T-helper 22 cell (primary cell): ENCODE measurements at regions not wholly inside any gene's neighbourhood (a gene's known extent, or its start where the extent isn't known, plus 50 kb on each side); places are given as distances from the start of the nearest gene placed in this dataset.

Experiments
- DNase-seq: peaks from one replicate; pipeline ENCODE4 v3.0.0-alpha.2; 2020; ENCODE audit warnings: low read depth

GRCh38 chr21:15531986-15532385, 197.8 kb upstream of the USP25 start:
- no peak for DNase-seq

GRCh38 chr21:15533618-15534017, 196.2 kb upstream of the USP25 start:
- DNase-seq: no peak

- DNase-seq: no peak
These were observed 195.3 kb upstream of the USP25 start for GRCh38 chr21:15534450-15534886.

GRCh38 chr21:15539376-15539775, 190.4 kb upstream of the USP25 start:
- no peak for DNase-seq

GRCh38 chr21:15543473-15543872, 186.3 kb upstream of the USP25 start:
- DNase-seq: no peak

- no peak for DNase-seq
These were observed 180.1 kb upstream of the USP25 start for GRCh38 chr21:15549671-15550070.

- DNase-seq: no peak
These were observed 176.8 kb upstream of the USP25 start for GRCh38 chr21:15552914-15553494.

GRCh38 chr21:15557925-15558324, 171.9 kb upstream of the USP25 start:
- no peak for DNase-seq

GRCh38 chr21:15558884-15559283, 170.9 kb upstream of the USP25 start:
- DNase-seq: no peak

- DNase-seq: no peak
These were observed 170.1 kb upstream of the USP25 start for GRCh38 chr21:15559660-15560059.

- DNase-seq: no peak
These were observed 169.3 kb upstream of the USP25 start for GRCh38 chr21:15560383-15561056.

GRCh38 chr21:15562748-15563147, 167.0 kb upstream of the USP25 start:
- no peak for DNase-seq

GRCh38 chr21:15564907-15565306, 164.9 kb upstream of the USP25 start:
- DNase-seq: no peak

- no peak for DNase-seq
These were observed 163.1 kb upstream of the USP25 start for GRCh38 chr21:15566703-15567102.

- DNase-seq: no peak
These were observed 162.6 kb upstream of the USP25 start for GRCh38 chr21:15567191-15567590.

GRCh38 chr21:15568516-15568915, 161.3 kb upstream of the USP25 start:
- DNase-seq: no peak

- DNase-seq: no peak
These were observed 142.9 kb upstream of the USP25 start for GRCh38 chr21:15586752-15587427.

- DNase-seq: no peak
These were observed 137.4 kb upstream of the USP25 start for GRCh38 chr21:15592271-15592860.

- DNase-seq: no peak
These were observed 136.8 kb upstream of the USP25 start for GRCh38 chr21:15592957-15593356.

- no peak for DNase-seq
These were observed 128.4 kb upstream of the USP25 start for GRCh38 chr21:15601390-15601789.

- DNase-seq: no peak
These were observed 125.4 kb upstream of the USP25 start for GRCh38 chr21:15604413-15604812.

- DNase-seq: no peak
These were observed 115.0 kb upstream of the USP25 start for GRCh38 chr21:15614766-15615165.
